NCI-H146 (cell line): ENCODE measurements at regions not wholly inside any gene's neighbourhood (a gene's known extent, or its start where the extent isn't known, plus 50 kb on each side); places are given as distances from the start of the nearest gene placed in this dataset.
A peak's percentile ranks its signal among the peaks of the same experiment; 100 is the strongest.
"Not testable (repeated sequence)": the region's sequence is repeated elsewhere in the genome, so short reads cannot be mapped to it uniquely, and the experiment has no call there.

Experiments used
- DNase-seq: peaks from one replicate; lab custom pipeline; 2025; lab: John Stamatoyannopoulos, UW

GRCh38 chr7:17396692-17397091 is 98.2 kb downstream of the AHR start:
- DNase-seq: no peak

- no peak for DNase-seq
Observed at GRCh38 chr7:17401791-17402627, 103.6 kb downstream of the AHR start.

- no peak for DNase-seq
Observed at GRCh38 chr7:17402628-17403278, 104.3 kb downstream of the AHR start.

GRCh38 chr7:17404006-17404405 is 105.6 kb downstream of the AHR start:
- no peak for DNase-seq

- DNase-seq: no peak
Observed at GRCh38 chr7:17405786-17406185, 107.3 kb downstream of the AHR start.

- DNase-seq: no peak
Observed at GRCh38 chr7:17406738-17407137, 108.3 kb downstream of the AHR start.

- no peak for DNase-seq
Observed at GRCh38 chr7:17407229-17407628, 108.8 kb downstream of the AHR start.

GRCh38 chr7:17408245-17408903 is 109.9 kb downstream of the AHR start:
- DNase-seq: no peak

GRCh38 chr7:17408904-17409290 is 110.4 kb downstream of the AHR start:
- no peak for DNase-seq

GRCh38 chr7:17411922-17412321 is 113.5 kb downstream of the AHR start:
- DNase-seq: no peak

- no peak for DNase-seq
Observed at GRCh38 chr7:17412883-17413282, 114.4 kb downstream of the AHR start.

- no peak for DNase-seq
Observed at GRCh38 chr7:17415955-17416354, 117.5 kb downstream of the AHR start.

- not testable (repeated sequence) for DNase-seq
Observed at GRCh38 chr7:17420308-17421015, 122.0 kb downstream of the AHR start.

- DNase-seq: no peak
Observed at GRCh38 chr7:17421941-17422340, 123.5 kb downstream of the AHR start.

- DNase-seq: no peak
Observed at GRCh38 chr7:17422966-17423365, 124.5 kb downstream of the AHR start.

GRCh38 chr7:17427924-17428323 is 129.5 kb downstream of the AHR start:
- no peak for DNase-seq

GRCh38 chr7:17429579-17429978 is 131.1 kb downstream of the AHR start:
- no peak for DNase-seq

- no peak for DNase-seq
Observed at GRCh38 chr7:17432793-17433192, 134.3 kb downstream of the AHR start.

GRCh38 chr7:17434191-17434590 is 135.7 kb downstream of the AHR start:
- DNase-seq: no peak

- peak; percentile 93 for DNase-seq
Observed at GRCh38 chr7:17434841-17435692, 136.6 kb downstream of the AHR start.

GRCh38 chr7:17436126-17436525 is 137.7 kb downstream of the AHR start:
- peak; percentile 32 for DNase-seq
